ENCODE measurements at regions not wholly inside any gene's neighbourhood (a gene's known extent, or its start where the extent isn't known, plus 50 kb on each side); places are given as distances from the start of the nearest gene placed in this dataset.

DNA sequence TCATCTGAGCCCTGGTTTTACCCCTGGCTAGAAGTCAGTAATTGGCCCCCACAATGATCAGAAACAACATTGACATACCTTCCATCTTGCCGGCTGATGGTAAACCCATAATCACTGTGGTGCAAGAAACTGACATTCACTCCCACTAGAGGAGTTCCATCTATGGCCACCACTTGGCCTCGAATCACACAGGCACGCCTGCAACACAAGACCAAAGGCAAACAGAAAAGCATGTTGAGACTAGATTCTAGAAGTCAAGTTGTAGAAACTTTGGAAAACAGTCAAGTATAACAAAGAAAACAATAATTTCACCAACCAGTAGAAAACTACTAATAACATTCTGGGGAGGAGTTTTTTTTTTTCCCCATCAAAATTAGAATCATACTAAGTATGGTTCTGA, 183.4 kb downstream of the SH2D1A start:
- no peak for DNase-seq

DNA sequence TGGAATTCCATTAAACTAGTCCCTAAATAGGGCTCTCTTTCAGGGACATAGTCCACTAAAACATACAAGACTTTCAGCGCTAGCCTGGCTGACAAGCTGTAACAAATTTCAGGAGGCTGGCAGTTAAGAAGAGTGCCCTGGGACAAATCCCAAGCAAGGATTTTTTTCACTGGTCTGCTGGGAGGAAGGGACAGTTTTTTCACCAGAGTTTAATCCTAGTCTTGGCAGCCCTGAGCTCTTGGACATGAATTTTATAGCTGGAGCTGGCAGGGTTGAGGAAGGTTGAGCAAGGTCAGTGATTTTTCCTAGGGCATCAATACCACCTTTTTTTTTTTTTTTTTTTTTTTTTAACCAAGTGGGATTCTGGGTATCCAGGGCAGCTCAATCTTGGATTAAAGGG, 184.4 kb downstream of the SH2D1A start:
- DNase-seq: no peak

DNA sequence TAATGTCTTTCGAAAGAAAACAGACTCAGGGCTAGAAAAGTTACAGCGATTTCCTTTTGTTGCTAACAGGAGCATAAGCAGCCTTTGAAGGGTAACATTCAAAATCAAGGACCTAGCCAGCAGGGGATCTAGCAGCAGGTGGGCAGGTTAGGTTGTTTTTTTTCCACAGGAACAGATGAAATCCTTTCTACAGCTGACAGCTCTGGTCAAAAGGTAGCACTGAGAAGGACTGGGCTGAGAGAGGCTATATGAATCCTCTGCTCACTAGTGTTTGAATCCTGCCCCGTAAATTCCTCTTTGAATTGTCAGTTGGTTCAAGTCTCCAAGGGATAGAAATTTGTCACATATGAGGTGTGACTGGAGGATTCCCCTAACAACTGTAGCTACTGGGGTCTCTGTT, 188.2 kb downstream of the SH2D1A start:
- DNase-seq: no peak

DNA sequence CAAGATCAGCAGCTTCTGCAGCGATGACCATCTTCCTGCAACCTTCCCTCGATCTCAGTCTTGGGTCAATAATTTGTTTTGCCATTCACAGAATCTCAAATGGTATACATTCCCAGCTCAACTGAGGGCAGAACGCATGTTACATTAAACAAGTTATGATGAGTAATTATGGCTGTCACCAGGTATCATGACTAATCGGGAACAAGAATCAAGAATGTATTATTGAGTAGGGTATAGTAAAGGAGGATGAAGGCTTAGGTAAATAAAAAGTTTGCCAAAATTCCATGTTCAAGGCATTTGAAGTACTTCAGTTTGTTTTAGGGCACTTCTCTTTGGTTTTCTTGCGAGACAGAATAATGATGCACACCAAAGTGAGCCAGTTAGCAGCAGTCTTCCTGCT, 194.1 kb downstream of the SH2D1A start:
- DNase-seq: no peak

DNA sequence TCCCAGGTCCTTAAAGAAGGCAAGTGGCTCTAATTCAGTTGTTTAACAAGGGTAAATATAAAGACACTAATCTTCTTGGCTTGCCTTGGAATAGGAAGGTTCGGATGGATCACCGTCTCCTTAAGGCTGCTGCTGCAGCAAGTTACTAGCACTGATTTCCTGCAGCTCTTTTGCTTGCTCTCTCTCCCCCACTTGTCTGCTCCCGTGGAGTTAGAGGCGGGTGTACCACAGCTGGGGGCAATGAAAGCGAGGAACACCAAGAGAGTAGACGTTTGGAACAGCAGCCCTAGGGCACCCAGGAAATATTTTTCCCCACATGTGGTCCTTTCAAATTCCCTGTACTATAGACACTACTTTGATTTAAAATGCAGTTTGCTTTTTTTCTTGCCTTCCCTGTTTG, 202.2 kb downstream of the SH2D1A start:
- no peak for DNase-seq

DNA sequence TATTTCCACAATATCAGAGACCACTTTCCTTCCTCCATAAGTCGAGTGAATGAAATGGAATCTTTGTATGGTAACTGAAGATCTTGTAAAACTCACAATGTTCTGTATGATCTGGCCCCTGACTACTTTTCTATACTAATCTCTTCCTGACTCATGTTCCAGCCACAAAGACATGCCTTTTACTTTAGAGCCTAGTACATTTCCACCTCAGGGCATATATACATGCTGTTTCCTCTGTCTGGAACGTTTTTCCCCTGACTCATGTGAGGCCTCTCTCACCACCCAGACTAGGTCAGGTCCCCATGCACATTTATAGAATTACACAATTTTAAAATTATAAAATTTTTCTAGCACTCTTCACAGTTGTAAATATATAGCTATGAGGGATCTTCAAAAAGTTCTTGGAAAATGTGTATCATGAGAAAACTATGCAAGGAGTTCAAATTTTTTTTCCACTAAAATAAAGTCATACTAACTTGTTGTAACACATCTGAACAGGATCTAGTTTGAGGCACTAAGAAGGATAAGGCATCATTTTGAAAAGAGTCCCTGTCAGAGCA, 208.8 kb downstream of the SH2D1A start:
- no peak for DNase-seq

DNA sequence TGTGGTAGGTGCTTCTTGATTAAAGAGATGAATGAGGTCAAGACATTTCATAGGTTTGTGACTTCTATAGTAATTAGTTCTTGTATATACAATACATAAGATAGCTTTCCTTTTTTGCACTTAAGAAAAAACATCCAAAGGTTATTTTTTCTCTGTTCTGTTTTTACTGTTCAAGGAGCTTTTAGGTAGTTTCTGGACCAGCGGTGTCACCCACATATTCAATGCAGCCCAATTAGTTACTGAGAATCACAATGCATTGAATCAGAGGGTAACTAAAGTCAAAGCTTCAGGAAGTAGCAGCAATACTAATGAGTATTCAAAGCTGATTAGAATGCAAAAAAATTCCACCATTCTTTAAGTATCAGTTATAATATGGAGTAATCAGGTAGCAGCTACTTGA, 211.6 kb downstream of the SH2D1A start:
- no peak for DNase-seq

DNA sequence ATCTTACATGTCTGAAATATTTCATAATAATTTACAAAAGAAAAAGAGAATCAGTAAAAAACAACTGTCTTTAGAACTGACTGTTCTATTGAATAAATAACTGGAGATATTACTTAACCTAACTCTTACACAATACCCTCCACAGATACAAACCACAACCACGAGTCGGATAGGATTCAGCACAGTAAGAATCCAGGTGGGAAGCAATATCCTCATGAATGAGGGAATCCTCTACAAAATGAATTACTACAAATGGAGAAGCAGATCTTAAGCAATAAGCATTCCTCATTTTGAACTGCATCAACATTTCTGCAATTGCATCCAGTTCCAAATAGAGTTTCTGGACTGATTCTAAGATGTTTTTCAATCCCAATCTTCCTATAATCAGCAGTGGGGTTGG, 227.1 kb downstream of the SH2D1A start:
- DNase-seq: no peak

DNA sequence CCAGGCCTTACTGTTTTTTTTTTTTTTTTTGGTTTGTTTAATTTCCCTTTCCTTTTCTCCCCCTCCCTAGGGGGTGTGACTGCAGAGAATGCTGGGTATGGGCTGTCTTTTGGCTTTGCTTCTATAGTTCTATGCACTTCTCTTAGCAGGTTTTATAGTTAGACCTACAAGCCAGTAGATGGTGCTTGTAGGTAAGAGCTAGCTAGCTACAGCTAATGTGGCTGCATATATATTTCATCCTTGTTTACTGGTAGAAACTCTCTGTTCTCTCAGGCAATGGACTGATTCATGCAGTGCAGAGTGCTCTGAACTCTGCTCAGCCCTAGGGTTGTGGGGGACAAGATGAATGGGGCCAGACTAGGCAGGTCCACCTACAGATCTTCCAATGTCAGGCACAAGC, 246.4 kb downstream of the SH2D1A start:
- DNase-seq: no peak

DNA sequence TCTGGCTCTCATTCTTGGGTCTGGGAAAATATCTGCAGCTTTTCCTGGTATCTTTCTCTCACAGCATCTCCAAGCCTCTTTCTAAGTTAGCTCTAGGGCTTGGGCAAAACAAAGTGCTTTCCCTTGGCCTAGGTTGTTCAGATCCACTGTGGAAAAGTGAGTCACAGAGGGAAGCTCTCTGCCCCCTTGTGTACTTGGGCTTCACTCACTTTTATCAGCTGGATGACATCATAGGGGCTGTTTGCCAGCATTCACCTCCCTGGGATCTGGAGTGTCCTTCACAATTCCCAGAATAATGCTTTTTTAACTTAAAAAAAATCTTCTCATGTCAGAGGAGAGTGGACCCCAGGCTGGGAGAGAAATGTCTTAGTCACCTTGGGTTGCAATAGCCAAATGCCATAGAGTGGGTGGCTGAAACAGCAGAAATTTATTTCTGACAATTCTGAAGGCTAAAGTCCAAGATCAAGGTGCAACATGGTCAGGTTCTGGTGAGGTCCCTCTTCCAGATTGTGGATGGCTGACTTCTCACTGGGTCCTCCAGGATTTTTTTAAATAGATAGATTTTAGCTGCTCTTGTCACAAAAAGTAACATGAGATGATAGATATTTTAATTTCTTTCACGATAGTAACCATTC, 247.8 kb downstream of the SH2D1A start:
- no peak for DNase-seq

DNA sequence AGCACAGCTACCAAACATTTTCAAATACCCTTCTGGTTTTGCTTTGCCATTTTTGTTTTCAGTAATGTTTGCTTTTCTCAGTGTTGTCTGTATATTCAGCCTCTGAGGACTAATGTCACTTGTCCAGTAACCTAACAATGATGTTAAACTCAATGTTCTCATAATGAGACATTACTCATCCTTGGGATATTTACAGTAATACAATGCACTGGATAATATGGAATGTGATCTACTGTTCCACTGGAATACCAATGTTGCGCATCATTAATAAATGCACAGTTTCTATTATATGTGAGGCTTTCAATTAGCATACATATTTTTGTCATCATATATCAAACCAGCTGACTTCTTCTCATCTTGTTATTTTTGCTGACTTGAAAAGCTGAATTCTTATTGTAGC, 259.1 kb downstream of the SH2D1A start:
- no peak for DNase-seq

DNA sequence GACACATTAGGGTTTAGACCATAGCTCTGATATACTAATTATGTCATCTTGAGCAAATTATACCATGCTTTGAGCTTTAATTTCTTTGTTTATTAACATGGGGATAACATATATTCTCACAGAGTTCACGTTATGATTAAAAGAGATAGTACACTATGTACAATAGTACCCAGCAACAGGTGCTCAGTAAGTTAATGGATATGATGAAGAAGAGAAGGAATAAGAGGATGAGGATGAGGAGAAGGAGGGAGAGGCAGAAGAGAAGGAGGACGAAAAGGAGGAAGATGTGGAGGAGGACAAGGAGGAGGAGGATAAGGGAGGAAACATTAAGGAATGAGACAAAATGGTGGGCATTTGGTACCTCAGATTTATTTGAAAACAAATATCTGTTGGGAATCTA, 260.4 kb downstream of the SH2D1A start:
- DNase-seq: no peak

DNA sequence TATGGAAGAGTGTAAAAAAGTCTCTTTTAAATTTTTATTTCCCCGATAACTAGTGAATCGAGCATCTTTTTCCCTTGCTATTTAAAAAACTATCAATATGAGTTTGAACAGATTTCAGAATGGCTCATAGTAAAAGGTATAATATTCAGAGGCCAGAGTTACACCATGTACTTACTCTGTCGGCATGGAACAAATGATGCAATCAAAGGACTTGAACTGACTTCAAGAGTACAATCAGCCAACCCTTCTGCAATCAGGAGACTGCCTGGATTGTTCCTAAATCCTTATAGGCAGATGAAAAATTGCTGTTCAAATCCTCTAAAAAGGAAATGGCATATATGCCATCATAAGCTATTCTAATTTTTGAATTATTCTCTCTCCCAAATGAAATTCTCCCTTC, 273.3 kb downstream of the SH2D1A start:
- DNase-seq: no peak

DNA sequence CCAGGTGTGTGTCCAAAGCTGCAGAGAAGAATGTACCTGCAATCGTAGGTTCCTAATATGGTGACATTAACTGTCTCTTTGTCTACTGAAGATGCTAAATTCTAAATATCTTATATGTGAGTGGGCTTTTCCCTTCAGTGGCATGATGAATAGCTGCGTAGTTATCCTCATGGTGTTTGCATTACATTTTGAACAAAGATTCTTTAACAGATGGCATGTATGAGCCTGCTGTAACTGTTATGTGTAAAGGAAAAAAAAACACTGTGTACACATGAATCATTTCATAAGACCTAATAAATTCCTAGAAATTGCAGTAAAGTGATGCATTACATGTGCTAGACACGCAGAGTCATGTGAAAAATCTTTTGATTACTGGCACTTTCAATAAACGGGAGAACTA, 288.0 kb downstream of the SH2D1A start:
- no peak for DNase-seq

DNA sequence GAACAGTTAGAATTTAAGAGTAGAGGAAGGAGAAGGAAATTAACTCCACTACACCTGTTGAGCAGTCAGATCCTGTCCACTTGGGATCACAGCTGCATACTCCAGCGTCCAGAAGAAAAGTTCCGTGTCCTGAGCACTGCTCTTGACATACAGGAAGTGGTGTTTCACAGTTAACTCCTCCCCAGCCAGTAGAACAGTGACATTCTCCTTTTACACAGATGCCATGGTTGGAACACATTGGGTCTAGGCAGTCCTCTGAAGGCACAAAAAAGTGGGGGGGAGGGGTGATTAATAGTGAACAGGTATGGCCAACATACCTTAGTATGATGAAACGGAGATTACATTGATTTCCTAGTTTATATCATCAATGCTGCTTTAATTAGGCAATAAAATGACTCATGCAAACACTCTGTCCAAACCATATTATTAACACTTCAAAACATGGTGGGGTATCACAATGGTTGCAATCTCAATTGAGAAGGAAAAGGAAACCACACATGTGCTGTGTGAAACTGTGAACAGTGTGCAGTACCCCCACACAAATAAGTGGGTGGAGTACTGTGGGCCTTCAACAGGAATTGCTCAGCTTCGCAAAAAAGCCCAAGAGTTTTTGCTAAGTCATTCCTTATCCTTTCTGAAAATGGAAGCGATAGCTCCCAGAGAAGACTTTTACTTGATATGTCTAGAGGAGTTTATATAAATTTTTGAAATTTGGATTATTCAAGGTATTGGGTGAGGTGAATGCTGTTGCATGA, 295.6 kb downstream of the SH2D1A start:
- peak; percentile 6 for DNase-seq

DNA sequence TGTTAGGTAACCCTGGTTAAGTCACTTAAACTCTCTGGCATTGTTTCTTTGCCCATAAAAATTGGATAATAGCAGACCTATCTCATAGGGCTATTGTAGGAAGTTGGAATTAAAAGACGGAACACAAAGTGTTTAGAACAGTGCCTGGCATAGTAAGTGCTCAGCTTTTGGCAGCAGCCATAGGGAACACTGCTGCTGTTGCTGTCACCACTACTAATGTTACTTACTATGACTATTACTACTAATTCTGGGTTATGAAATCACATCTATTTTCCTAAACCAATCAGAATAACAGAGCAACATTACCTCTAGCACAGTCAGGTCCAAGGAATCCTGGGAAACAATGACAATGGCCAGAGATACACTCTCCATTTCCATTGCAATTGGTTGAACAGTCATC, 300.0 kb downstream of the SH2D1A start:
- DNase-seq: no peak

DNA sequence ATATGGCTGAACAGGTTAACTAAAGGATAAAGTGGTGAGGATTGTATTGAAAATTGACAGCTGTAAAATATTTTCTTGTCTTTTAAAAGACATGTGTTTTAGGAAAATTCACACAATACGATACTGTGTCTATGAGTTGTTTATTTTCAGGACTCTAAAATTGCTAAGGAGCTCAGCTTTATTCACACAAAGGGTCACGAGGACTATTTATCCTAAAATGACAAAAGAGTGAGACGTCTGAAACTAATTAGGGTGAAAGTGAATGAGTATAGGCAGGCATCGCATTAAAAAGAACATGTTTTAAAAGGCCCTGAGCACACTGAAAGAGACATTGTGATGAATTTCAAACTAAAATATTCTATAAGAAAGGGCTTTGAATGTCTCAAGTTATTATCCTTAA, 304.7 kb downstream of the SH2D1A start:
- DNase-seq: no peak

DNA sequence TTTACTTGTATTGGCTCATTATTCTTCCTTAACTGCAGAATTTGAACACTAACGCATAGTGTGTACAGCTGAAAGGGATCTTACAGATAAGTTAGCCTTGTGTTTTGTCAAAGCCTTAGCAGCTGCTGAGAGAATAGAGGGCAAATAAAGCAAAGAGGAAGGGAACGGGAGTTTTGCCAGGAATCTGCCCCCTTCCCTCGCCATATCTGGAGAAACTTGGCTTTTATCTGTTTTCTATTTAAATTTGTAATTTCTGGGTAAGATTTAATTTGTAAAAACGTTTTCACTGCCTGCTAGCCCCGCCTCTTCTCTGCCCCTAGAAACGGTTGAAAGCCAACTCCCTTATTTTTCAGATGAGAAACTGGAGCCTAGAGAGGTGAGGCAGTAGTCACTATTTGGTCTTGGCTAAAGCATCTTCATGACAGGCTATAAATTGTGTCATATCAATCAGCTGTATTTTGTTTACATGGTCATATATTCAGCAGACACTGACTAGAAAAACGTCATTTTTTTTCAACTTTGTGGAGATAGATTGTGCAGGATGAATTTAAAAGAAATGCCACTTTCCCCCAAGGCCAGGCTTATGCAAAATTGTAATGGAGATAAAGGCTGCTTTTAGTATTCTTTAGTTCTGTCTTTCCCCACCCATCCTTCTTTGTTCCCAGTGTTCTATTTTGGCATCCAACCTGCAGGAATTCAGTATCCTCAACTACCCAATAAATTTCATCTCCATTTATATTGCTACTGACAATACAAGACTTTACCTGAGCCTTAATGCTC, 319.4 kb downstream of the SH2D1A start:
- no peak for DNase-seq

DNA sequence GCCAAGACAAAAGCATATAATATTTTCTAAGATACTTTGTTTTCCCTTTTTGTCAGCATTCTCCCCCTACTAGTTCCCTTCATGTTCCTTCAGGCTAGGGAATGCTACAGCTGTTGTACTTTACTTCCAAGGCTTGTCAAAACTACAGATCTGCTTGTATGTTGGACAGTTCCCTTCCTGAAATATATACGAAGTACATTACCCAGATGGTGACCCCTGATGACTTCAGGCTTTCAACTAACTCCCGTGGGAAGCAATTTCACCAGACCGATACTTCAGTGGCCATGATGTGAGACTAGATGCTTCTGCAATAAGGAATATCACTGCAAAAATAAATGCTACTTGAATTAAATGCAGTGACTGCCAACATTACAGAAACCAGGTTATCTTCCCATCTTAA, 332.8 kb downstream of the SH2D1A start:
- DNase-seq: no peak

DNA sequence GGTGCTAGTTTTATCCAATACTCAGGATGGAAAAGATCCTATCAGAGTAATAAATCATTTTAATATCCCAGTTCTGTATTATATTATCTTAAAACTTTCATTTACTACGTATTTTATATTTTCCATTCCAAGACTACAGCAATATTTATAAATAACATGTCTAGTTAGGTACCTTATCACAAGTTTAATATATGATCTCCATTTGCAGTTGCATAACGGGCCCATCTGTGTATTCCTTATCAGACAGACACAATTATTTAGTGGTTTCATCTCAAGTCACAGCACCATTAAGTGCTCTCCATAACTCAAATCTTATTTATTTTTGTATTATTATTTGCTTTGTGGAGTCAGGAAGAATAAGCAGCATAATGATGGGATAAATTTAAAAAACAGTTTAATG, 333.9 kb downstream of the SH2D1A start:
- no peak for DNase-seq

DNA sequence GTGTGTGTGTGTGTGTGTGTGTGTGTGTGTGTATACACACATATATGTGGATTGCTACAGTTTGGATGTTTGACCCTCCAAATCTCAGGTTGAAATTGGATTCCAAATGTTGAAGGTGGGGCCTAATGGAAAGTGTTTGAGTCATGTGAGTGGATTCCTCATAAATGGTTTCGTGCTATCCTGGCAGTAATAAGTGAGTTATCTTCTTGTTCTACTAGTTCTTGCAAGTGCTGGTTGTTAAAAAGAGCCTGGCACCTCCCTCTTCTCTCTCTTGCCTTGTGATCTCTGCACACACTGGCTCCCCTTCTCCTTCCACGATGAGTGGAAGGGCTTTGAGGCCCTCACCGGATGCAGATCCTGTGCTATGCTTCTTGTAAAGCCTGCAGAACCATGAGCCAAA, 344.1 kb downstream of the SH2D1A start:
- no peak for DNase-seq

DNA sequence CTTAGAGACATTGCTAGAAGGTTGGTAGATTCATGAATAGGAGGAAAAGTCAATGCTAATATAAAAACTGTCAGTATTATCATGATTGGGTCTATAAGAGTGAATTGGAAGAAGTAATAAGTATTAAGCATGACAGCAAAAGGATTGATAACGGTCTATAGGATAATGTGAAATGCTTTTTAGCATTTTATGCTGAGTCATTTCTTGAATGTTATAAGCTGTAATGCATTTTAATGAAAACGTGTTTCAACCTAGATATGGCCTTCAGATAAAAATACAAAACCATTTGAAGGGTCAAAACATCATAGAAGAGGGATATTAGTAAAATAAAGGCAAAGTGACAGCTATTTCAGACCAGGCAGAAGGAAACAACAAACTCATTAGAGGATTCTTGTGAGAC, 353.5 kb downstream of the SH2D1A start:
- no peak for DNase-seq

DNA sequence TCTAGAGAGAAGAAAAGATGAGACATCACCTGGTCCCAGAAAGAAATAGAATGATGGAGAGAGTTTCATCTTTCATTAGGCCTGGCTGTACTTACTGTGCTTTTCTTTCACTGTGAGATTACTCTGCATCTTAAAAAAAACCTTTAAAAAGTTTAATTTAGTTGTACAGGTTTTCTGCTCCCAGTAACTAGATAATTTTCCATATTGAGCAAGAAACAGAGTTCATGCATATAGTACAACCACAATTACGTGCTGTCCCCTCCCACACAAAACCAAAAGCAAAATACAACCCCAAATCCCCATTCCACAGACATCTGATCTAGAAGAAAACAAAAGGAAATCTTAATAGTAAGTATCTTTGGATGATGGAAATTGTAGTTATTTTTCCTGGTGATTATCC, 371.2 kb downstream of the SH2D1A start:
- DNase-seq: no peak

DNA sequence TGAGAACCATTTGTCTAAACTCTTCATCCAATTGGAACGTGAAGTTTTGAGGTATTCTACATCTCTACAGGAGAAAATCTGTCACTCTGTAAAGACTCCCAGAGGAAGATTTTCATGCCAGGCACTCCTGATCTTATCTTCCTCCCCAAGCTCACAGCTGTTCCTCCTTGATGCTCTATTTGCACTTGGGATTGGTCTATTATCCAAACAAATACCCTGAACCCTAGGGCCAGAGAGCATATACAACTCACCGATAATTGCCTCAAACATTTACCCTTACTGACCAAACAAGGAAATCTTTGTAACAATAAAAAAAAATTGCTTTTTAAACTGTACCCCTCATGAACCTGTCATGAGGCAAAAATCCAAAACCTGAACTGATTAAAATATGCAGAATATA, 372.7 kb downstream of the SH2D1A start:
- DNase-seq: no peak

Data from CD4-positive, alpha-beta T cell treated with Interleukin-17A for 1 hour (primary cell).